Transverse colon (tissue), 4 donors: ENCODE measurements at regions not wholly inside any gene's neighbourhood (a gene's known extent, or its start where the extent isn't known, plus 50 kb on each side); places are given as distances from the start of the nearest gene placed in this dataset.

ENCODE experiments used
- POLR2AphosphoS5 ChIP-seq, 3 donors: sonication (generic); formaldehyde crosslinking; IDR thresholded peaks; one replicate each; pipeline ENCODE4 v1.6.1; 2016; ENCODE audit warnings: antibody characterized with exemption in 3 of 3
- TF ChIP-seq, protein P1 (sequence below), 5 experiments: fragments of 200-600 bp in 3 of 5; fragments of 450-650 bp in 2 of 5; sonication (generic) in 3 of 5; IDR thresholded peaks; 1 replicate in 2 of 5; 2 replicates in 3 of 5; pipeline ENCODE4 v1.5.1; 2016 to 2017; ENCODE audit warnings: antibody characterized with exemption in 5 of 5, inconsistent platforms in 3 of 5, mild to moderate bottlenecking in 2 of 5, moderate library complexity in 1 of 5

DNA sequence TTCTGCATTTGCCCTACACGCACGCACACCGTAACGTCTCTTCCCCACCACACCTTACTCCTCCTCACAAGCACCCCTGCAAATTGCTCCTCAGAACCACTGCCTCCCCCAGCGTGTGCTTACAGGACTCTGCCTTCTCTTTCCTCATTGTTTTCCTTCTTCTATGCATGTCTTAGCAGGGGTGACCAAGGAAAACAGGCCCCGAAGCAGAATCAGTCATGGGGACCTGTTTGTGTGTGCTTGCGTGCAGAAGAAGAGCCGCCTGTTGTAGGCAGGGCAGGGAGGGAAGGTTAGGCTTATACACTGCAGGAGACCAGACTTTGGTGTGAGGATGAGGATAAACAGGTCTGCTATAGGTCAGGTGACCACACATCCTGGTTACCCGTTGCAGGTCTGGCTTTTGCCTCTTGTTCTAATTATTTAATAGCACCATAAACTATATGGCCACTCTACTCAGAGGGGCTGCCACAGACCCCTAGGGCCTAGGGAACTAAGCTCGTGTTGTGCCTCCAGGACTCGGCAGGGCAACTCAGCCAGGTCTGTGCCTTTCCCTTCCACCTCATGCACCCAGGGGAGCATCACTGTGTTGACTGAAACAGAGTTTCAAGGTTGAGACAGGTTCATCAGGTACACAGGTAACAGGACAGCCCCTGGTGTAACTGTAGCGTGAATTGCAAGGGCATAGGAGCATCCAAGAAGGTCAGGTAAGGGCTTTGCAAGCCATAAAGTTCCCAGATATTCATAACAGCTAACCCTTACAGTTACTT lies 60.8 kb upstream of the EPS8L3 start:
- no peak for TF ChIP-seq POLR2AphosphoS5 (IDR thresholded peaks at IDR 0.05)
- TF ChIP-seq, protein P1, sequence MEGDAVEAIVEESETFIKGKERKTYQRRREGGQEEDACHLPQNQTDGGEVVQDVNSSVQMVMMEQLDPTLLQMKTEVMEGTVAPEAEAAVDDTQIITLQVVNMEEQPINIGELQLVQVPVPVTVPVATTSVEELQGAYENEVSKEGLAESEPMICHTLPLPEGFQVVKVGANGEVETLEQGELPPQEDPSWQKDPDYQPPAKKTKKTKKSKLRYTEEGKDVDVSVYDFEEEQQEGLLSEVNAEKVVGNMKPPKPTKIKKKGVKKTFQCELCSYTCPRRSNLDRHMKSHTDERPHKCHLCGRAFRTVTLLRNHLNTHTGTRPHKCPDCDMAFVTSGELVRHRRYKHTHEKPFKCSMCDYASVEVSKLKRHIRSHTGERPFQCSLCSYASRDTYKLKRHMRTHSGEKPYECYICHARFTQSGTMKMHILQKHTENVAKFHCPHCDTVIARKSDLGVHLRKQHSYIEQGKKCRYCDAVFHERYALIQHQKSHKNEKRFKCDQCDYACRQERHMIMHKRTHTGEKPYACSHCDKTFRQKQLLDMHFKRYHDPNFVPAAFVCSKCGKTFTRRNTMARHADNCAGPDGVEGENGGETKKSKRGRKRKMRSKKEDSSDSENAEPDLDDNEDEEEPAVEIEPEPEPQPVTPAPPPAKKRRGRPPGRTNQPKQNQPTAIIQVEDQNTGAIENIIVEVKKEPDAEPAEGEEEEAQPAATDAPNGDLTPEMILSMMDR (IDR thresholded peaks at IDR 0.05) = no peak
